PC-9 (cell line): ENCODE measurements at regions not wholly inside any gene's neighbourhood (a gene's known extent, or its start where the extent isn't known, plus 50 kb on each side); places are given as distances from the start of the nearest gene placed in this dataset.

ENCODE experiments used
- BruUV-seq: library from RNA; stranded (reverse); fragments of 400-500 nt; replicated peaks from 2 replicates; lab custom pipeline; 2021; lab: Mats Ljungman, UMichigan
- CTCF ChIA-PET: fragments of 300-600 bp; sonication (Branson Sonifier 250); formaldehyde crosslinking; loops from one replicate; lab custom pipeline; 2022; ENCODE audit warnings: antibody characterized with exemption; lab: Charles Lee
- POLR2A ChIA-PET: fragments of 300-600 bp; sonication (Branson Sonifier 250); formaldehyde crosslinking; loops from one replicate; lab custom pipeline; 2022; ENCODE audit warnings: antibody characterized with exemption; ENCODE audit not compliant: unreplicated experiment; lab: Charles Lee
- DNase-seq, 2 experiments: peaks; one replicate each; pipeline versions ENCODE4 v3.0.0 to v3.0.0-alpha.2; 2015 to 2022; ENCODE audit warnings: mixed read lengths in 1 of 2
- H2AFZ ChIP-seq: fragments of 200-600 bp; sonication (generic); 2 replicates; pipeline ENCODE4 v1.8.1; 2017; ENCODE audit warnings: antibody characterized with exemption
- H3F3A ChIP-seq: fragments of 200-600 bp; sonication (generic); 2 replicates; pipeline ENCODE4 v1.8.1; 2017; ENCODE audit warnings: antibody characterized with exemption, mild to moderate bottlenecking, low read depth; ENCODE audit not compliant: insufficient read depth
- H3K27ac ChIP-seq: fragments of 200-600 bp; sonication (generic); 2 replicates; pipeline ENCODE4 v1.6.1; 2016; ENCODE audit warnings: mixed run types
- H3K27me3 ChIP-seq: fragments of 200-600 bp; sonication (generic); 2 replicates; pipeline ENCODE4 v1.6.1; 2016; ENCODE audit warnings: low read depth, mixed run types; ENCODE audit not compliant: insufficient read depth
- H3K36me3 ChIP-seq: fragments of 200-600 bp; sonication (generic); 2 replicates; pipeline ENCODE4 v1.6.1; 2016; ENCODE audit warnings: low read depth, mixed run types
- H3K4me1 ChIP-seq: fragments of 200-600 bp; sonication (generic); replicated peaks from 2 replicates; pipeline ENCODE4 v1.6.1; 2016; ENCODE audit warnings: mixed run types; ENCODE audit not compliant: insufficient read depth
- H3K4me2 ChIP-seq: fragments of 200-600 bp; sonication (generic); 2 replicates; pipeline ENCODE4 v1.6.1; 2017; ENCODE audit warnings: mixed run types
- H3K4me3 ChIP-seq: fragments of 200-600 bp; sonication (generic); 2 replicates; pipeline ENCODE4 v1.6.1; 2016; ENCODE audit warnings: mixed run types
- H3K79me2 ChIP-seq: fragments of 200-600 bp; sonication (generic); 2 replicates; pipeline ENCODE4 v1.6.1; 2017; ENCODE audit warnings: low read depth, mixed run types
- H3K9me2 ChIP-seq: fragments of 200-600 bp; sonication (generic); 2 replicates; pipeline ENCODE4 v1.8.1; 2017; ENCODE audit warnings: mild to moderate bottlenecking; ENCODE audit not compliant: insufficient read depth
- H3K9me3 ChIP-seq: fragments of 200-600 bp; sonication (generic); 2 replicates; pipeline ENCODE4 v1.8.1; 2016; ENCODE audit warnings: low read depth; ENCODE audit not compliant: insufficient read depth
- H4K20me1 ChIP-seq: fragments of 200-600 bp; sonication (generic); 2 replicates; pipeline ENCODE4 v1.8.1; 2017; ENCODE audit not compliant: insufficient read depth
- CTCF ChIP-seq: fragments of 200-600 bp; sonication (generic); conservative IDR thresholded peaks from 2 replicates; pipeline ENCODE4 v1.6.1; 2017; ENCODE audit warnings: mixed run types, antibody characterized with exemption, mild to moderate bottlenecking, moderate library complexity
- EZH2 ChIP-seq: fragments of 200-600 bp; sonication (generic); IDR thresholded peaks from 2 replicates; pipeline ENCODE4 v1.8.0; 2017; ENCODE audit warnings: antibody characterized with exemption, low read depth
- intact Hi-C: fragments of 100-400 bp; cut with micrococcal nuclease; formaldehyde crosslinking; loops from one replicate; pipeline ENCODE4 v1.10.0; 2022; ENCODE audit not compliant: unreplicated experiment

DNA sequence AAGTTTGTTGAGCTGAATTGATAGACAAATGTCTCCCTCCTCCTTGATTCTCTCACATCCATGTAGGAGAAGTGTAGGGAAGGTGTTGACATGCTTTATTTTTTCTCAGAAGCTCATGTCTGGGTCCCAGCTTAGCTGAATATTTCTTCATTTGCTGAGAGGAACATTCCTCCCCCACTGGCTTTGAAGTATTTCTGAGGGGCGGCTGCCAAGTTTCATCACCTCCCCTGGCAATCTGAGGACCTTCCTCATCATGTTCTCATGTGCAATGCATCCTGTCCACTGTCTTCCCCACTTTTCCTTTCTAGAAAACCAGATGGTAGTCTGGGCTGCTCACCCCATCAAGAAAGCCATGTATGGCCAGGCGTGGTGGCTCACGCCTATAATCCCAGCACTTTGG lies 168.9 kb upstream of the RGMA start:
- Histone ChIP-seq H3K36me3 (no peaks in the 10 kb centered on the region), H3K9me2 (no peaks in the 10 kb centered on the region), H3K4me3 (no peak overlapping the region), H3K79me2 (no peaks in the 10 kb centered on the region), H3F3A (no peaks in the 10 kb centered on the region), H3K9me3 (no peaks in the 10 kb centered on the region), H3K4me1 (no peaks in the 10 kb centered on the region), H2AFZ (no peak overlapping the region), H4K20me1 (no peaks in the 10 kb centered on the region), H3K27me3 (peaks cover 92% of the 10 kb centered on the region), H3K27ac (no peak overlapping the region), H3K4me2 (no peak overlapping the region)
- TF ChIP-seq EZH2 (no peak), CTCF (no peak)
- ChIA-PET POLR2A (no interaction called here), CTCF (no interaction called here)
- BruUV-seq, result no TSS peak
- intact Hi-C loops, result no loop called here
- no peak for DNase-seq

DNA sequence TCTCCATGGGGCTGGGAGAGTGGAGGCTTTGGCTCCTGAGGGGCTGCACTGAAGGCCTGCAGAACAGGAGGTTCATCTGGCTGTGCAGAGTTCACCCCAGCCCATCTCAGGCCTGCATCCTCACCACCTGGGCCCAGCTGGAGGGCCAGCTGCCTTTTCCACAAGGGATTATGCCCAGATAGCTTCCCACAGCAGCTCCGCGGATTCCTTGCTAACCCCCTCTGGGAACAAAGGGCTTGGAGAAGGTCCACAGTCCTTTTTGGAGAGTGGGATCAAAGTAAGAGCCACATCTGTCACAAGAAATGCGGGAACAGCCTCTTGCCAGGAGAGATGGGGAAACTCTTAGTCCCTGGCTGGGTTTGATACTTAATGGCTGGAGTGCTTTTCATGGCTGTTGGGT lies 164.7 kb upstream of the RGMA start:
- no TSS peak for BruUV-seq
- peaks cover 91% of the 10 kb centered on the region for H3K27me3 ChIP-seq
- POLR2A ChIA-PET, result no interaction called here
- no peaks in the 10 kb centered on the region for H3K79me2 ChIP-seq
- H3F3A ChIP-seq, result no peaks in the 10 kb centered on the region
- no peak overlapping the region for H3K4me2 ChIP-seq
- H3K27ac ChIP-seq, result no peak overlapping the region
- CTCF ChIA-PET, result no interaction called here
- H2AFZ ChIP-seq, result no peak overlapping the region
- DNase-seq, result no peak
- TF ChIP-seq CTCF, result no peak
- no peak for TF ChIP-seq EZH2
- intact Hi-C loops, result no loop called here
- H3K4me1 ChIP-seq, result no peaks in the 10 kb centered on the region
- no peak overlapping the region for H3K4me3 ChIP-seq
- H4K20me1 ChIP-seq, result no peaks in the 10 kb centered on the region
- no peaks in the 10 kb centered on the region for H3K9me2 ChIP-seq
- no peaks in the 10 kb centered on the region for H3K9me3 ChIP-seq
- H3K36me3 ChIP-seq, result no peaks in the 10 kb centered on the region

DNA sequence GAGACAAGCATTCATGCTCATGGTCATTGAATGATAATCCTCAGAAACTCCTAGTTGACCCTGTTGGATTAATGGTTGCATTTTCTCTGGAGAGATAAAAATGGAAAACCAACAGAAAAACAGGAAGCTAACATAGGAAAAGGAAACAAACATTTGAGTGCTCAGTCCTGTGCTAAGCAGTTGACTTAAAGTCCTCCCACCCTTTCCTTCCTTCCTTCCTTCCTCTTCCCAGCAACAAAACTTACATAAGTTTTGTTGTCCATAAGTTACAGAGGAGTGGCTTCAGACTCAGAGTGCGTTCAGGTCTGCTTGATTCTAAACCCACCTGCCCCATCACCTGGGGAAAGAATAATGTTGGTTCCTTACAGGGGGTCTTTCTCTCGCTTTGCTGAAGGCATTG lies 163.8 kb upstream of the RGMA start:
- Histone ChIP-seq H3K4me2 (no peak overlapping the region), H3F3A (no peaks in the 10 kb centered on the region), H3K9me3 (no peaks in the 10 kb centered on the region), H4K20me1 (no peaks in the 10 kb centered on the region), H3K9me2 (no peaks in the 10 kb centered on the region), H3K27me3 (peaks cover 92% of the 10 kb centered on the region), H3K4me1 (no peaks in the 10 kb centered on the region), H2AFZ (no peak overlapping the region), H3K27ac (no peak overlapping the region), H3K79me2 (no peaks in the 10 kb centered on the region), H3K4me3 (no peak overlapping the region), H3K36me3 (no peaks in the 10 kb centered on the region)
- intact Hi-C loops, result no loop called here
- ChIA-PET POLR2A (no interaction called here), CTCF (no interaction called here)
- no peak for DNase-seq
- TF ChIP-seq CTCF (no peak), EZH2 (no peak)
- no TSS peak for BruUV-seq
